ENCODE measurements at regions not wholly inside any gene's neighbourhood (a gene's known extent, or its start where the extent isn't known, plus 50 kb on each side); places are given as distances from the start of the nearest gene placed in this dataset.

- intact Hi-C loops (cut with micrococcal nuclease) = no loop called here
- no peak for ATAC-seq
- DNase-seq = no peak
Observed at GRCh38 chr10:129310881-129311280, 156.2 kb upstream of the MGMT start.

DNA sequence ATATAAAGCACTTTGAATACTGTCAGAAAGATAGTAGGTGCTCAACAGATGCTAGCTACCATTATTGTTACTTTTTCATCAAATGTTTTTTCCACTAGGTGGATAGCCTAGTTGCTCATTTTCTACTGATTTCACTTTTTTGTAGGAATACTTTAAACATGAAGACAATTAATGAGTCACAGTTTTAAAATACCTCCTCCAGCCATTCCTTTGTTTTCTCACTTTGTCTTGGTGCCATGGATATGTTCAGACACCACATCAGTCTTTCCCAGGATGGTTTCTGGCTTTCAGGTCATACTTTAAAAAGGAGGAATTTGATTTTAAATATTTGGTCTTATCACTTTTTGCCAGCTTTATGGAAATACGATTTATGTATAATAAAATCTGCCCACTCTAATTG is 147.1 kb upstream of the MGMT start:
- DNase-seq (no peak), ATAC-seq (no peak)
- intact Hi-C loops (cut with micrococcal nuclease) = no loop called here

- DNase-seq = no peak
- intact Hi-C loops (cut with micrococcal nuclease) = no loop called here
- ATAC-seq = no peak
Observed at GRCh38 chr10:129320340-129320739, 146.7 kb upstream of the MGMT start.

DNA sequence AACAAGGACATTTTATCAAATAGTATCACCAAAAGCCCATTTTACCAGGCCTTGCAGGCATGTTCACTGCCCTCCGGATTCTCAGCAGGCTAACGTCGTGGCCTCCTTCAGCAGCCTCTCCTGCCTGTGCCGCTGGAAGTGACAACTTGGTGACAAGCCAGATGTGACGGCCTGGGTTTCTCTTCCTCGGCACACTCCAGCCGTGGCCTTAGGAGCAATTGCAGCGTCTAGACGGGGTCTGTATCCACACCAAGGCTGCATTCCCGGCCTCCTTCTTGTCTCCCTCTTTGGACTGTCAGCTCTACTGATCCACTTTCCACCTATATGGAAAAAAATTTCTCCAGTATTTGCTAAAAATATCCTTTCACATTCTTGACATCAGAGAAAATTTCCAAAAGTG is 145.3 kb upstream of the MGMT start:
- ATAC-seq (no peak), DNase-seq (no peak)
- intact Hi-C loops (cut with micrococcal nuclease) = no loop called here

DNA sequence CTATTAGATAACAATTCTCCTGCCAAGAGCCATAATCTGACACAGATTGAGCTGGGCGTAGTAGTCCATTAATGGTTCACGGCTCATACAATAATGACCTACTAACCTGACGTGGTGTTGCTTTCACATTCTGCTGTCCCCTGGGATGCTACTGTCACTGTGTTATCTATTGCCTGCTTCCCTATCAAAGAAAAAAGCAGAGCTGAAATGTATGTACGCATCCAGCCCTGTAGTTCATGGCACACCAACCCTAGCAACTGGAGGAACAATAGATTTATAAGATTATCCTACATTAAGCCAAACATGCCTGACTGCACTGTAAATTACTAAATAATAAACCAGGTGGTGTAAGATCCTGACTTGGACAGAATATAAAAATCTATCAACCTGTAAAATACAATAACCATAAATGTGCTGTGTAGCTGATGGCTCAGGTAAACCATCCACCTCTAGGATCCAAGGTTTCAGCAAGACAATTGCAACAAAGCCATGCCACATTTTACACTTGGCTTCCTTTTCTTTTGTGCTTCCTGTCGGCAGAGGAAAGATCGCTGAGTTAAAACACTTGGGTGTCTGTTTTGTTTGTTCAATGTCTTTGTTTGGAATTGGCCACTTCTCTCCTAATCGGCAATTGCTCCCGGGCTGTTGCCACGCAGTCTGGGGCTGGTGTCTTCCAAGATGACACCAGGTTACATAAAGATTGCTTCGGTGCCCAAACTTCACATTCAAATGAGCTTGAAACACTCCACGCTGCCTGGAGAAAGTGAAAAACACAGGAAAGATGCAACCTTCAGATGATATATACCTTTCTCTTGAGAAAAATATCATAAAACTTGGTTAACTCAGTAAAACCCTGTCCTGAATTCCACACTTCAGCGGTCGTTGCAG is 143.9 kb upstream of the MGMT start:
- intact Hi-C loops (cut with micrococcal nuclease) = no loop called here
- DNase-seq = no peak
- ATAC-seq = no peak

GRCh38 chr10:129323879-129324278 is 143.2 kb upstream of the MGMT start:
- DNase-seq (no peak), ATAC-seq (no peak)
- intact Hi-C loops (cut with micrococcal nuclease) = no loop called here

DNA sequence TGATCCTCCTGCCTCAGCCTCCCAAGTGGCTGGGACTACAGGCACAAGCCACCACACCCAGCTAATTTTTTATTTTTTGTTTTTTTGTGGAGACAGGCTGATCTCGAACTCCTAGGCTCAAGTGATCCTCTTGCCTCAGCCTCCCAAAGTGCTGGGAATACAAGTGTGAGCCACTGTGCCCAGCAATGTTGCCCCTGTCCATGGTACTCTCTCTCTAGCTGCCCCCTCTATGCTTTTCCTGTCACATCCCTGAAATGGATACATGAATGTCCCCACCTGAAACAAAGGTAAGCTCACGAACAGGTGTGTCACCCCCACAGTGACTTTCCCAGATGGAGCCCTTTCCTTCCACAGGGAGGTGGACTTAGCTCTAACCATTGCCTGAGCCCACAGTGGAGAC is 141.1 kb upstream of the MGMT start:
- no peak for DNase-seq
- intact Hi-C loops (cut with micrococcal nuclease) = no loop called here
- ATAC-seq = no peak

GRCh38 chr10:129328546-129328945 is 138.5 kb upstream of the MGMT start:
- ATAC-seq (no peak), DNase-seq (no peak)
- intact Hi-C loops (cut with micrococcal nuclease) = no loop called here

- DNase-seq (no peak), ATAC-seq (no peak)
- intact Hi-C loops (cut with micrococcal nuclease) = loop anchor here (10.0 kb wide), 1 partner anchor 295 kb away; no protein-coding TSS in a partner anchor
Observed at GRCh38 chr10:129329385-129330055, 137.5 kb upstream of the MGMT start.

DNA sequence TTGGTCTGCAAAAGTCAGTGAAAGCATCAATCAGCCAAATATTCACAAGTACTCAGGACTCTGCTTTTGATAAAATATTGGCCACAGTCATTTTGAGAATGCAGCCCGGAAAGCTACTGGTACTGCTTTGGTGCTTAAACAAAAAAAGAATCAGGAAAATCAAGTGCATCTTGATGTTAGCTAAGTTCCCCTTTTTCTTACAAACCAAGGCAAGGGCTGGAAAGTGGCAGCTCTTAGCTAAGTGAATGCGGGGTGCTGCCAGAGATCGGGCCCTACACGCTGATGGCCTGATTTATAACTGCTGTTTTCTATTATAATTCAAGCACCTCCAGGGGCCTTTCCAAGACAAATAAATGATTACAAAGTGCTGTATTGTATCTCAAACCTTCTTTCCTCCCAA is 136.8 kb upstream of the MGMT start:
- intact Hi-C loops (cut with micrococcal nuclease) = loop anchor here (10.0 kb wide), 1 partner anchor 295 kb away; no protein-coding TSS in a partner anchor
- no peak for ATAC-seq
- no peak for DNase-seq

DNA sequence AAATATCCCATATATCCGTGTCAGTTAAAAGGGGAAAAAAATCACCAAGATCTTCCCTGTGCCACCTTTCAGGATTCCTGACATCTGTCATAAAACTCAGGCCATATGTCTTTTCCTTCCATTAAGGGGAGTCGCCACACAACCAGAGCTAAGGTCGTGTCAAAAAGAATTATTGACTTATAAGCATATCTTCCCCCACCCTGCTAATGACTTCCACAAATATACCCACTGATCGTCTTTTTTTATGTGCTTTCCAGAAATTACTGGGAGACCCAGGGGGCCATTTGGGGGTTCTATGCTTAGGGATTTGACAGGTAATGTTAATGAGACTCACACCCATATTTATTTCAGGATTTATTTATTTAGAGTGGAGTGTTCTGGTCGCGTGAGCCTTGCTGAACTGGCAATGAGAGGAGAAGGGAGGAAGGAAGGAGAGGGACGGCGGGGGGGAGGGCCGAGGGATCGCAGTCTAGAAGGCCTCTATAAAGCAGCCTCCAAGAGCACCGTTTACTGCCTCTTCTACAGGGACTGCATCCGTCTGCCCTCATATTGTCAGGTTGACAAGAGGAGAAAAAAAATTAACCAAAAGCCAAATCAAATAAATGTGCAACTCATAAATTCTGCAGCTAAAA is 135.7 kb upstream of the MGMT start:
- intact Hi-C loops (cut with micrococcal nuclease) = loop anchor here (10.0 kb wide), 1 partner anchor 297 kb away; no protein-coding TSS in a partner anchor
- no peak for DNase-seq
- ATAC-seq = no peak

DNA sequence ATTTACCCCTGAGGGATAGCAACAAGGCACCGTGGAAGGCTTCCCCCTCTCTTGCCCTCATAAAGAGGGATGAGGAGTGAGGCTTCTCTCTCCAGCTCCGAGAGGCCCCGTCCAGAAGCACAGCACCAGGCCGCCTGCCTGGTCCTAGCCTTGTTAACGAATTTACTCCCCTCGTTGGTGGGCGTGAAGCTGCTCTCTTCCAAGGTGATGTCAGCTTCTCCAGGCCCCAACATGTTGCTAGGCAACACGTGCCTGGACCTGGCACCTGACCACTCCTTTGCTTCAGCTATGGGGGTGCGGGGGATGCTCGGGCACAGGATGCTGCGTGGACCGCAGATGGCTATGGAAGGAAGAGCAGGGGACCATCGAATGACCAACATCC is 135.2 kb upstream of the MGMT start:
- ATAC-seq = no peak
- intact Hi-C loops (cut with micrococcal nuclease) = loop anchor here (10.0 kb wide), 1 partner anchor 297 kb away; no protein-coding TSS in a partner anchor

GRCh38 chr10:129332476-129332875 is 134.6 kb upstream of the MGMT start:
- no peak for ATAC-seq
- intact Hi-C loops (cut with micrococcal nuclease) = loop anchor here (10.0 kb wide), 1 partner anchor 298 kb away; no protein-coding TSS in a partner anchor
- no peak for DNase-seq

More for the DNA sequence above, 135.2 kb upstream of the MGMT start:
- no peak for DNase-seq

- ATAC-seq = no peak
- DNase-seq = no peak
- intact Hi-C loops (cut with micrococcal nuclease) = loop anchor here (10.0 kb wide), 1 partner anchor 299 kb away; no protein-coding TSS in a partner anchor
Observed at GRCh38 chr10:129333706-129334105, 133.3 kb upstream of the MGMT start.

GRCh38 chr10:129334266-129334665 is 132.8 kb upstream of the MGMT start:
- intact Hi-C loops (cut with micrococcal nuclease) = loop anchor here (10.0 kb wide), 1 partner anchor 299 kb away; no protein-coding TSS in a partner anchor
- DNase-seq (no peak), ATAC-seq (no peak)

- ATAC-seq (no peak), DNase-seq (no peak)
- intact Hi-C loops (cut with micrococcal nuclease) = loop anchor here (10.0 kb wide), 1 partner anchor 301 kb away; no protein-coding TSS in a partner anchor
Observed at GRCh38 chr10:129335396-129335795, 131.6 kb upstream of the MGMT start.

DNA sequence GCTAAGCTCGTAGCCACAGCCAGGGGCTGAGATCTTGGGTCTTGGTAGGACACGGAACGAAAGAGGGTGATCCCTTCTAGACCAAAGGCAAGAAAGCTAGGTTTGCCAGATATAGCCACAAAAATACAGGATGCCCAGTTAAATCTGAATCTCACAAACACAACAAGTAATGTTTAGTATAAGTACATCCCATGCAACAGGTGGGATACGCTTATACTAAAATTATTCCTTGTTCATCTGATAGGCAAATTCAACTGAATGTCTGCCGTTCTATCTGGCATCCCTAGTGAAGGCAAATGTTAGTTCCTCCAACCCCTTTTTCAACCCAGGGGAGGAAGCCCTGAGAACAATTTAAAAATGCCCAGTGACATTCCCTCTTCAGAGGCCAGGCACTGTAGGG is 131.1 kb upstream of the MGMT start:
- no peak for ATAC-seq
- no peak for DNase-seq
- intact Hi-C loops (cut with micrococcal nuclease) = loop anchor here (10.0 kb wide), 1 partner anchor 301 kb away; no protein-coding TSS in a partner anchor

- ATAC-seq (no peak), DNase-seq (no peak)
- intact Hi-C loops (cut with micrococcal nuclease) = loop anchor here (10.0 kb wide), 1 partner anchor 304 kb away; no protein-coding TSS in a partner anchor
Observed at GRCh38 chr10:129339191-129339590, 127.8 kb upstream of the MGMT start.

GRCh38 chr10:129339841-129340240 is 127.2 kb upstream of the MGMT start:
- intact Hi-C loops (cut with micrococcal nuclease) = loop anchor here (10.0 kb wide), 1 partner anchor 305 kb away; no protein-coding TSS in a partner anchor
- DNase-seq (no peak), ATAC-seq (no peak)

DNA sequence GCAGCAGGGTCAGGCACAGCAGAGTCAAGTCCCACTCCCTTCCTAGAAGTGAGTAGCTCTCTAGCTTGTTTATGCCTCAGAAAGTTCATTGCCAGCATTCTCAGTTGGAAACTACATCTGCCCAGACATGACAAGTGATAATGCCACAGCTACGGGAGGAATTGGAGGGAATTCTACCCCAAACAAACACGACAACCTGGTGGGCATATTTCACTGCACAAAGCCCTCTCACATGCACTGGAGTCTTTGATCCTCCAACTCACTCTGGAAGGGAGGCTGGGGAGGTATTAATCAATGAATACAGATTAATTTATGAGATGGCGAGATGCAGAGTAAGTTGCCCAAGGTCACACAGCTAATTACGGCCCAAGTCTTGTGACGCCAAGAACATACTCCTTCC is 126.0 kb upstream of the MGMT start:
- intact Hi-C loops (cut with micrococcal nuclease) = no loop called here
- DNase-seq = no peak
- ATAC-seq = no peak
